T follicular helper cell (primary cell): ENCODE measurements at regions not wholly inside any gene's neighbourhood (a gene's known extent, or its start where the extent isn't known, plus 50 kb on each side); places are given as distances from the start of the nearest gene placed in this dataset.
"Not testable (repeated sequence)": the region's sequence is repeated elsewhere in the genome, so short reads cannot be mapped to it uniquely, and the experiment has no call there.

Experiments
- DNase-seq: peaks from one replicate; pipeline ENCODE4 v3.0.0-alpha.2; 2020; ENCODE audit warnings: low read depth

- no peak for DNase-seq
These were observed 64.5 kb upstream of the NFE2L3 start for GRCh38 chr7:26087321-26088091.

GRCh38 chr7:26089469-26089868 lies 62.5 kb upstream of the NFE2L3 start:
- DNase-seq, result not testable (repeated sequence)

DNA sequence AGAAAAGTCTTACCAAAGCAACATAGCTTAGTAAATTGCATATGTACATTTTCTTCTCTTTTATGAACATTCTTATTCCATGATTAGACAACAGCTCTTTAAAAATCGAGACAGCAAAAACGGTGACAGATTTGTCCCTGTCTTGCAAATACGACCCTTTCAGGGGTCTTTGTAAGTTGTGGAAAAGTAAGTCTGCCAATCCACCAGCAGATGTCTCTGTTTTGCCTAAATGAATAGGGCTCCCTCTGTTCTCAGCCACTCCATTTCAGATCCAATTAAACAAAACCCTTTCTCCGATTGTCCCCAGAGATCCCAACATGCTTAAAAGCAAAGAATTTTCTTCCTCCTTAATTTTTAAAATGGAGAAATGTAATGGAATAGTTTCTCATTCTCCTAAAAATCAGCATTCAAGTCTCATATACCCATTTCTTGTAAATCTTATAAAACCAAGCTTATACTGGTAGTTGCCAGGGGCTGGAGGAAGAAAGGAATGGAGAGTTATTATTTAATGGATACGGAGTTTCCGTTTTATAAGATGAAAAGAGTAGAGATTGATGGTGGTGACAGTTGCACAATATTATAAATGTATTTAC lies 61.0 kb upstream of the NFE2L3 start:
- no peak for DNase-seq

GRCh38 chr7:26091933-26092332 lies 60.1 kb upstream of the NFE2L3 start:
- DNase-seq, result no peak

DNA sequence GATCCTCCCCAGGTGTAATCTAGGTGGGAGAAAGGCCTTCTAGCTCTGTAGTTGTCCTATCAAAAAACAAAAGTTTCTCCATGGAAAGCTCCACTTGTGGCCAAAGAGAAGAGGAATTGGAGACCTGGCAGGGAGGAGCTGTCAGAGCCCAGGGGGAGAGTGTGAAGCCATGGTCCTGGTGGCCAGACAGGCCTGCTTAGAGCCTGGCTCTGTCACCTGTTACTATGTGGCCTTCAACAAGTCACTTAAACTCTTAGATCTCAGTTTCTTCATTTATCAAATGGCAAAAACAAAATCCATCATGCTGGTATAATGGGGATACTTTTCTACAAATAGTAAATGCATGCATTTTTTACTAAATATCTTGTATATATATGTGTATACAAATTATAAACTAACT lies 59.0 kb upstream of the NFE2L3 start:
- DNase-seq, result no peak

GRCh38 chr7:26096136-26096535 lies 55.9 kb upstream of the NFE2L3 start:
- DNase-seq, result no peak

GRCh38 chr7:26097837-26098668 lies 53.9 kb upstream of the NFE2L3 start:
- DNase-seq, result no peak

- DNase-seq, result no peak
These were observed 52.8 kb upstream of the NFE2L3 start for GRCh38 chr7:26099236-26099635.

DNA sequence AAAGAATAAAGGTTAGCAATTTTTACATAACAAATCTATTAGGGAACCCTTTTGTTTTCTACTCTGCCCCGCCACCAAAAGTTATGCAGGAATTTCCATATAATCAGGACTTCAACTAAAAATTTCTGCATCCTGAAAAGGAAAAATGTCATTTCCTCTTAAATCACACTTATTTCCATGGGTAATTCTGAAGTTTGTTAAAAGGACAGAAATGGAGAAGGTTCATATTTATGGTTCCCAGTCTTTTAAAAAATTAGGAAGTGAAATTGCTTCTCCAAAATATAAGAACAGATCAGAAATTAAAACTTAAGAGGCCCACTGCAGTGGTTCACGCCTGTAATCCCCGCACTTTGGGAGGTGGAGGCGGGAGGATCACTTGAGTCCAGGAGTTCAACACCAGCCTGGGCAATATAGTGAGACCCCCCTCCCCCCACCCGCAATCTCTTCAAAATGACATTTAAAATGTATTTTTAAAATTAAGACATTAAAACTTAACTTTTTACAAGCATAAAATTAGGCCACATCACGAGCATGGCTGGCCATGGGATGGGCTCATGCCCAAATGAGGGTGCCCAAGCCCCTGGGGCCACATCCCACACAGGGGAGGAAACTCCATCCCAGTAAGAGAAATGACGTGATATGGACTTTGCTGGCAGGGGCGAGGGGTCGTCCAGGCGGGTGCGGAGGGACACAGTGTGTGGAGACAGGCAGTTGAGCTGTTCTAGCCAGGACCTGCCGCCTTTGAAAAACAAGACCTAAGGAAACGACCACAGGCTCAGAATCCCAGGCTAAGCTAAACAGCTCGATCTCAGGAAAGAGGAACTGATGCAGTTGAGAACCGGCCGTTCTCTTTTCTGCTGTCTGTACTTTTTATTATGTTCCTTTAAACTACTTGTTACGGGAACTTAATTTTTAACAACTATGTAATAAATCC lies 51.3 kb upstream of the NFE2L3 start:
- DNase-seq, result no peak

GRCh38 chr7:26101361-26102151 lies 50.4 kb upstream of the NFE2L3 start:
- DNase-seq, result no peak

DNA sequence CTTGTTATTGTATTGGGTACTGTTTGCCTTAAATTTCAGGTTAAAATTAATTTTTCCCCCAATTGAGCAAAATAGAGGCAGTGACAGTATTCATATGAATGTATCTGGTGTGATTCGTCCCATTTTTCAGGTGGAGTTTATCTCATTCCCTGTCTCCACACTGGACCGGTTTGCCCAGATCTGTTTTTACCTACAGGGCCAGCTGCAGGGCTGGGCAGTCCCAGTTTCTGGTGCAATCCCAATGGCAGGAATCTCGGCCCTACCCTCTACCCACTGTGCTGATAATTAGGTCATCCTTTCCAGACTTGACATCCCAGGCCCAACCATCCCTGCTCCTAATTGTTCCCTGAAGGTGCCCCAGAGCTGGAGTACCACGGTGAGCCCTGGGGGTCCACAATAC lies 49.8 kb upstream of the NFE2L3 start:
- DNase-seq, result no peak
